K562 (cell line): ENCODE measurements at regions not wholly inside any gene's neighbourhood (a gene's known extent, or its start where the extent isn't known, plus 50 kb on each side); places are given as distances from the start of the nearest gene placed in this dataset.

Source experiments
- FOXJ2 ChIP-seq: fragments of 200-800 bp; sonication (Bioruptor generic); IDR thresholded peaks from 2 replicates; pipeline ENCODE4 v1.6.1; 2016; ENCODE audit warnings: missing genetic modification characterization, missing compliant biosample characterization
- GABPB1 ChIP-seq: sonication (generic); formaldehyde crosslinking; IDR thresholded peaks from 2 replicates; pipeline ENCODE4 v1.8.0; 2022; ENCODE audit warnings: mild to moderate bottlenecking, missing genetic modification reagents
- NEUROD1 ChIP-seq: fragments of 150-350 bp; IDR thresholded peaks from 2 replicates; pipeline ENCODE4 v1.6.1; 2014; ENCODE audit warnings: borderline replicate concordance, low read length, low read depth; ENCODE audit not compliant: partially characterized antibody
- THRA ChIP-seq: fragments of 450-650 bp; IDR thresholded peaks from 2 replicates; pipeline ENCODE4 v1.6.1; 2017; ENCODE audit warnings: mild to moderate bottlenecking, moderate library complexity
- ZNF655 ChIP-seq: fragments of 250-450 bp; sonication (Bioruptor Pico); IDR thresholded peaks from 2 replicates; pipeline ENCODE4 v1.5.0; 2021
- ZNF76 ChIP-seq: fragments of 250-450 bp; sonication (Bioruptor Pico); IDR thresholded peaks from 2 replicates; pipeline ENCODE4 v1.4.0; 2020; ENCODE audit warnings: mild to moderate bottlenecking, moderate library complexity, borderline replicate concordance
- ZNF77 ChIP-seq: fragments of 250-450 bp; sonication (Bioruptor Pico); IDR thresholded peaks from 2 replicates; pipeline ENCODE4 v1.5.0; 2020
- TF ChIP-seq, protein P1 (sequence below): sonication (generic); formaldehyde crosslinking; IDR thresholded peaks from 2 replicates; pipeline ENCODE4 v1.8.0; 2022; ENCODE audit warnings: missing genetic modification reagents, mild to moderate bottlenecking, borderline replicate concordance
- TF ChIP-seq, protein P2 (sequence below): sonication (generic); formaldehyde crosslinking; IDR thresholded peaks from 2 replicates; pipeline ENCODE4 v1.8.0; 2022; ENCODE audit warnings: mild to moderate bottlenecking, missing genetic modification reagents, borderline replicate concordance

DNA sequence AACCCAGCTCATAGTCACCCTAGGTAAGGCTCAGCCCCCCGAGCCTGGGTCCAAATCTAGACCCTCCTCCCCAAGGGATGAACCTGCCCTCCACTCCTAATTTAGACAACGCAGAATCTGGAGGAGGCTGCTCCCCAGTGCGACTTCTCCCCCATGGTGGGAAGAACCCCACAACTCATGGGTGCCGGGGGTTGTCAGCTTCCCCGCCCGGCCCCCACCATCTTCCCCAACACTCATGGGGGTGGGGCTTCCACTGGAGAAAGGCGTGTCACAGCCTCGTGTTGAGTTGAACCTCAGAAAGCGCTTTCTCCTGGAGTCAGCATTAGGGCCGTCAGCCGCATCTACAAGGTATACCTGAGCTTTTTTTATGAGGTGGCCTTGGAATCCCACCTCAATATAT lies 66.9 kb downstream of the IRX2 start (continued):
- TF ChIP-seq ZNF655 (no peak), THRA (no peak), ZNF76 (no peak), GABPB1 (CRISPR knock-in tag) (no peak), ZNF77 (CRISPR knock-in tag) (no peak), NEUROD1 (no peak), FOXJ2 (tag) (no peak)
- TF ChIP-seq, protein P1, sequence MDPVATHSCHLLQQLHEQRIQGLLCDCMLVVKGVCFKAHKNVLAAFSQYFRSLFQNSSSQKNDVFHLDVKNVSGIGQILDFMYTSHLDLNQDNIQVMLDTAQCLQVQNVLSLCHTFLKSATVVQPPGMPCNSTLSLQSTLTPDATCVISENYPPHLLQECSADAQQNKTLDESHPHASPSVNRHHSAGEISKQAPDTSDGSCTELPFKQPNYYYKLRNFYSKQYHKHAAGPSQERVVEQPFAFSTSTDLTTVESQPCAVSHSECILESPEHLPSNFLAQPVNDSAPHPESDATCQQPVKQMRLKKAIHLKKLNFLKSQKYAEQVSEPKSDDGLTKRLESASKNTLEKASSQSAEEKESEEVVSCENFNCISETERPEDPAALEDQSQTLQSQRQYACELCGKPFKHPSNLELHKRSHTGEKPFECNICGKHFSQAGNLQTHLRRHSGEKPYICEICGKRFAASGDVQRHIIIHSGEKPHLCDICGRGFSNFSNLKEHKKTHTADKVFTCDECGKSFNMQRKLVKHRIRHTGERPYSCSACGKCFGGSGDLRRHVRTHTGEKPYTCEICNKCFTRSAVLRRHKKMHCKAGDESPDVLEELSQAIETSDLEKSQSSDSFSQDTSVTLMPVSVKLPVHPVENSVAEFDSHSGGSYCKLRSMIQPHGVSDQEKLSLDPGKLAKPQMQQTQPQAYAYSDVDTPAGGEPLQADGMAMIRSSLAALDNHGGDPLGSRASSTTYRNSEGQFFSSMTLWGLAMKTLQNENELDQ: no peak
- TF ChIP-seq, protein P2, sequence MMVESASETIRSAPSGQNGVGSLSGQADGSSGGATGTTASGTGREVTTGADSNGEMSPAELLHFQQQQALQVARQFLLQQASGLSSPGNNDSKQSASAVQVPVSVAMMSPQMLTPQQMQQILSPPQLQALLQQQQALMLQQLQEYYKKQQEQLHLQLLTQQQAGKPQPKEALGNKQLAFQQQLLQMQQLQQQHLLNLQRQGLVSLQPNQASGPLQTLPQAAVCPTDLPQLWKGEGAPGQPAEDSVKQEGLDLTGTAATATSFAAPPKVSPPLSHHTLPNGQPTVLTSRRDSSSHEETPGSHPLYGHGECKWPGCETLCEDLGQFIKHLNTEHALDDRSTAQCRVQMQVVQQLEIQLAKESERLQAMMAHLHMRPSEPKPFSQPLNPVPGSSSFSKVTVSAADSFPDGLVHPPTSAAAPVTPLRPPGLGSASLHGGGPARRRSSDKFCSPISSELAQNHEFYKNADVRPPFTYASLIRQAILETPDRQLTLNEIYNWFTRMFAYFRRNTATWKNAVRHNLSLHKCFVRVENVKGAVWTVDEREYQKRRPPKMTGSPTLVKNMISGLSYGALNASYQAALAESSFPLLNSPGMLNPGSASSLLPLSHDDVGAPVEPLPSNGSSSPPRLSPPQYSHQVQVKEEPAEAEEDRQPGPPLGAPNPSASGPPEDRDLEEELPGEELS (CRISPR knock-in tag): no peak
